Spleen (tissue), 11 donors: ENCODE measurements at regions not wholly inside any gene's neighbourhood (a gene's known extent, or its start where the extent isn't known, plus 50 kb on each side); places are given as distances from the start of the nearest gene placed in this dataset.

Source experiments
- DNase-seq: peaks from one replicate; pipeline ENCODE4 v3.0.0-alpha.2; 2020
- H3K27ac ChIP-seq, 8 donors: fragments of 200-600 bp; sonication (generic) in 7 of 8; 1 replicate in 4 of 8; 2 replicates in 4 of 8; pipeline versions ENCODE4 v1.5.0 to v1.8.0; 2016 to 2021; ENCODE audit warnings: inconsistent platforms in 4 of 8, mild to moderate bottlenecking in 4 of 8, moderate library complexity in 1 of 8
- H3K27me3 ChIP-seq, 7 donors: fragments of 200-600 bp; sonication (generic) in 6 of 7; replicated peaks in 1 of 7; 1 replicate in 4 of 7; 2 replicates in 3 of 7; pipeline versions ENCODE4 v1.5.0 to v1.8.0; 2016 to 2021; ENCODE audit warnings: inconsistent platforms in 3 of 7, mild to moderate bottlenecking in 1 of 7
- H3K36me3 ChIP-seq, 6 donors: fragments of 200-600 bp; sonication (generic) in 5 of 6; 1 replicate in 4 of 6; 2 replicates in 2 of 6; pipeline versions ENCODE4 v1.5.0 to v1.8.0; 2016 to 2021; ENCODE audit warnings: inconsistent platforms in 2 of 6
- H3K4me1 ChIP-seq, 6 donors: fragments of 200-600 bp; sonication (generic) in 5 of 6; 1 replicate in 3 of 6; 2 replicates in 3 of 6; pipeline versions ENCODE4 v1.5.0 to v1.8.0; 2016 to 2021; ENCODE audit warnings: inconsistent platforms in 3 of 6
- H3K4me3 ChIP-seq, 8 donors: fragments of 200-600 bp; sonication (generic) in 7 of 8; 1 replicate in 4 of 8; 2 replicates in 4 of 8; pipeline versions ENCODE4 v1.5.0 to v1.8.0; 2016 to 2021; ENCODE audit warnings: inconsistent platforms in 4 of 8, mild to moderate bottlenecking in 4 of 8, moderate library complexity in 2 of 8
- H3K9me3 ChIP-seq, 8 donors: fragments of 200-600 bp; sonication (generic) in 7 of 8; 1 replicate in 4 of 8; 2 replicates in 4 of 8; pipeline versions ENCODE4 v1.5.0 to v1.8.0; 2016 to 2021; ENCODE audit warnings: inconsistent platforms in 4 of 8
- POLR2A ChIP-seq, 3 donors: fragments of 450-650 bp; IDR thresholded peaks; one replicate each; pipeline ENCODE4 v1.5.1; 2017; ENCODE audit warnings: antibody characterized with exemption in 3 of 3, mild to moderate bottlenecking in 1 of 3
- POLR2AphosphoS5 ChIP-seq, 3 donors: sonication (generic); formaldehyde crosslinking; IDR thresholded peaks; one replicate each; pipeline ENCODE4 v1.5.1; 2017; ENCODE audit warnings: antibody characterized with exemption in 3 of 3
- WGBS, 5 donors: extraction: QIAGEN DNeasy Blood & Tissue Kit in 3 of 5; methylation state at CpG; one replicate each; pipeline versions ENCODE4 v1.1.5 to v1.1.7; 2013 to 2018; 5-methylcytosine and 5-hydroxymethylcytosine counted together
- intact Hi-C: fragments of 100-400 bp; cut with DNase I; formaldehyde crosslinking; loops from one replicate; pipeline ENCODE4 v1.15.0; 2023; ENCODE audit warnings: low total_unique reads
- TF ChIP-seq, protein P1 (sequence below), 11 experiments: fragments of 200-600 bp in 7 of 11; fragments of 450-650 bp in 4 of 11; sonication (generic) in 4 of 11; IDR thresholded peaks in 8 of 11; conservative IDR thresholded peaks in 3 of 11; 1 replicate in 7 of 11; 2 replicates in 4 of 11; pipeline versions ENCODE4 v1.4.0 to v1.8.0; 2016 to 2021; ENCODE audit warnings: antibody characterized with exemption in 11 of 11, inconsistent platforms in 4 of 11, mild to moderate bottlenecking in 1 of 11
- donor health status: healthy with polysubstance abuse.
- donor health status: DM: no; HTN: no; CAD: no; lungs with moderate emphysema.
- donor health status: DM: no; HTN: no; CAD: no.
- donor health status: Bipolar disorder and iron deficiency.
- donor health status: healthy.
- donor health status: DM: no; HTN: no; CAD: no.
- donor health status: DM: yes; HTN: yes; CAD: no.

DNA sequence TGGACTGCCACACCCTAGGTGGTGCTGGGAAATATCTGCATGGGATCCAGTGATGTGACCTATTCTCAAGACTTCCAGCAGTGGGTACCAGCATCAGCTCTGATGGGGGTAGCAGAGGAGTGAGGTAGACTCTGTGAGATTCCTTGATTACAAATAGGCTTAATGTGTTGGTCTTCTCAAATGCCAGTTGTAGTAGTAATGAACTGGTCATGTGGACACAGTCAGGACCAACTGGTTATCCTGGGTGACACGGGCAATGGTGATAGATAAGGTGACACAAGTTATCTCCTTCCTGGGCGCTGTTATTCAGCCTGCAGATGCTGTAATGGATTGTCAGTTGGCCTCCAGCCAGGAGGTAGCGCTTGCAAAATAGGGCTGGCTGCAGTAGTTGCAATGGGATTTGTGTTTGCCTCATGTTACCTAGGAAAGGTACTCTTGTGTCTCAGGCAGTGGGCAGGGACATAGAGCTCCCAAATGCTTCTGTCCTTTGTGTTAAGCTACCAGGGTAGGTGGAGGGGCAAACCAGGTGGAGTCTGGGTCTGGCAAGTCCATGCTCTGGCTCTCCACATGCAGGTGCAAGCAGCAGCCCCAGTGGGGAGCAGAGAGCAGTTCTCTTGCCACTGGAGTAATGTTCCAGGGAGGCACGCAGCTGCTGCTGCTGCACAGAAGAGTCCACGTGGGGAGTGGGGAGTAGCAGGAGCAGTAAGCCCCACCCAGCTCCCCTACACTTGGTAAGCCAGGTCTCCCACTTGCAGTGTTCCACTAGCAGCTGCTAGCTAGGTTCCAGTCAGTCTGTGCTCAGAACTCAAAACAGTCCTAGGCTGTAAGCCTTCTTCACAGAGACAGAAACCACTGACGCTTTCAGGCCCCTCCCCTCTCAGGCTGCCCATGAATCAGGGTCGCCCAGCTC lies 505.4 kb upstream of the DDX18 start:
- no peaks in the 10 kb centered on the region for H3K36me3 ChIP-seq
- no peak for TF ChIP-seq POLR2AphosphoS5 (IDR thresholded peaks at IDR 0.05)
- no peak for TF ChIP-seq POLR2A (IDR thresholded peaks at IDR 0.05)
- TF ChIP-seq, protein P1, sequence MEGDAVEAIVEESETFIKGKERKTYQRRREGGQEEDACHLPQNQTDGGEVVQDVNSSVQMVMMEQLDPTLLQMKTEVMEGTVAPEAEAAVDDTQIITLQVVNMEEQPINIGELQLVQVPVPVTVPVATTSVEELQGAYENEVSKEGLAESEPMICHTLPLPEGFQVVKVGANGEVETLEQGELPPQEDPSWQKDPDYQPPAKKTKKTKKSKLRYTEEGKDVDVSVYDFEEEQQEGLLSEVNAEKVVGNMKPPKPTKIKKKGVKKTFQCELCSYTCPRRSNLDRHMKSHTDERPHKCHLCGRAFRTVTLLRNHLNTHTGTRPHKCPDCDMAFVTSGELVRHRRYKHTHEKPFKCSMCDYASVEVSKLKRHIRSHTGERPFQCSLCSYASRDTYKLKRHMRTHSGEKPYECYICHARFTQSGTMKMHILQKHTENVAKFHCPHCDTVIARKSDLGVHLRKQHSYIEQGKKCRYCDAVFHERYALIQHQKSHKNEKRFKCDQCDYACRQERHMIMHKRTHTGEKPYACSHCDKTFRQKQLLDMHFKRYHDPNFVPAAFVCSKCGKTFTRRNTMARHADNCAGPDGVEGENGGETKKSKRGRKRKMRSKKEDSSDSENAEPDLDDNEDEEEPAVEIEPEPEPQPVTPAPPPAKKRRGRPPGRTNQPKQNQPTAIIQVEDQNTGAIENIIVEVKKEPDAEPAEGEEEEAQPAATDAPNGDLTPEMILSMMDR (IDR thresholded peaks at IDR 0.05 in 8 of 11, conservative IDR thresholded peaks at IDR 0.05 in 3 of 11) = no peak
- peaks cover 0 to 21% (median 0%) of the 10 kb centered on the region in 8 donors for H3K9me3 ChIP-seq
- DNase-seq = no peak
- WGBS, 5 donors = 75 to 96% (median 90%) methylated on average over 7 of the region's 7 CpGs
- H3K27me3 ChIP-seq = no peaks in the 10 kb centered on the region
- no peak overlapping the region for H3K27ac ChIP-seq
- intact Hi-C loops = no loop called here
- H3K4me1 ChIP-seq = no peaks in the 10 kb centered on the region
- H3K4me3 ChIP-seq = no peak overlapping the region

DNA sequence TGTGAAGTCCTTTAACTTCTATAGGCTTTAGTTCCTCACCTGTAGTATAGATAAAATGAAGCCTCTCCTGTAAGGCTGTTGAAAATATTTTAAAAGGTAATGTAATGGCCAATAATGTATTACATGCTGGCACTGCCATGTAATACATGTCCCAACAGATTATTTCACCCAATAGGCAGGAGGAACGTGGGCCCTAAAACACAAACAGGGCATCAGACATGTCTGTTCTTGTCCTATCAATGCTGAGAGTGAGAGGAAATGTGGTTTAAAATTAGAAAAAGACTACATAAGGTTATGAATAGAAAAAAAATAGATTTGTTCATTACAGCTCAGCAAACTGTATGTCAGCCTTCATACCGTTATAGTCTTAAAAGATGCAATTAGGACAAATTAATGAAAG lies 492.7 kb upstream of the DDX18 start:
- no peaks in the 10 kb centered on the region for H3K27me3 ChIP-seq
- H3K36me3 ChIP-seq = no peaks in the 10 kb centered on the region
- no peak for DNase-seq
- H3K4me1 ChIP-seq = no peaks in the 10 kb centered on the region
- H3K27ac ChIP-seq = no peak overlapping the region
- WGBS, 5 donors = 59 to 75% (median 72%) methylated on average over 2 of the region's 2 CpGs
- no peaks in the 10 kb centered on the region for H3K9me3 ChIP-seq
- no peak overlapping the region for H3K4me3 ChIP-seq
- TF ChIP-seq POLR2A (IDR thresholded peaks at IDR 0.05) (no peak), POLR2AphosphoS5 (IDR thresholded peaks at IDR 0.05) (no peak)
- TF ChIP-seq, protein P1 (IDR thresholded peaks at IDR 0.05 in 8 of 11, conservative IDR thresholded peaks at IDR 0.05 in 3 of 11) = no peak
- intact Hi-C loops = no loop called here

- Histone ChIP-seq H3K9me3 (no peaks in the 10 kb centered on the region), H3K4me3 (no peak overlapping the region), H3K27ac (no peak overlapping the region), H3K36me3 (no peaks in the 10 kb centered on the region), H3K4me1 (no peaks in the 10 kb centered on the region), H3K27me3 (no peaks in the 10 kb centered on the region)
- intact Hi-C loops = no loop called here
- 50 to 71% (median 62%) methylated on average over 8 of the region's 8 CpGs for WGBS, 5 donors
- no peak for DNase-seq
- TF ChIP-seq POLR2AphosphoS5 (IDR thresholded peaks at IDR 0.05) (no peak), POLR2A (IDR thresholded peaks at IDR 0.05) (no peak)
Observed at GRCh38 chr2:117323331-117323730, 491.2 kb upstream of the DDX18 start.

DNA sequence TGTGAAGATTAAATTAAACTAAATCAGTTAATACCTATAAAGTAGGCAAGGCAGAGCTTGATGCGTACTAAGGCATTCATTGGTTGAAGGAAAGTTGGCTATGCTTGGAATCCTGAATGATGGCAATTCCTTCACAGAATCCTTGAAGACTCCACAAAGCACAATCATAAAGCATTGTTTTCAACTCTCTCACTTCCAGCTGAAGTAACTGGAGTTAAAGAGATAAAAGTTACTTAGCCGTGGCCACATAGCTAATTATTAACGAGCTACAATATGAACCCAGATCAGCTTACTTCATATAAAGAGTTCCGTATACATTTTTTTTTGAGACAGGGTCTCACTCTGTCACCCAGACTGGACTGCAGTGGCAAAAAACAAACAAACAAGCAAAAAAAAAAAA lies 483.9 kb upstream of the DDX18 start:
- TF ChIP-seq POLR2A (IDR thresholded peaks at IDR 0.05) (no peak), POLR2AphosphoS5 (IDR thresholded peaks at IDR 0.05) (no peak)
- TF ChIP-seq, protein P1 (IDR thresholded peaks at IDR 0.05 in 8 of 11, conservative IDR thresholded peaks at IDR 0.05 in 3 of 11) = no peak
- intact Hi-C loops = no loop called here
- Histone ChIP-seq H3K27ac (no peak overlapping the region), H3K4me1 (no peaks in the 10 kb centered on the region), H3K27me3 (no peaks in the 10 kb centered on the region), H3K9me3 (no peaks in the 10 kb centered on the region), H3K4me3 (no peak overlapping the region), H3K36me3 (no peaks in the 10 kb centered on the region)
- WGBS, 5 donors = 68 to 92% (median 73%) methylated on average over 4 of the region's 4 CpGs
- no peak for DNase-seq
